ENCODE measurements at regions not wholly inside any gene's neighbourhood (a gene's known extent, or its start where the extent isn't known, plus 50 kb on each side); places are given as distances from the start of the nearest gene placed in this dataset.

DNA sequence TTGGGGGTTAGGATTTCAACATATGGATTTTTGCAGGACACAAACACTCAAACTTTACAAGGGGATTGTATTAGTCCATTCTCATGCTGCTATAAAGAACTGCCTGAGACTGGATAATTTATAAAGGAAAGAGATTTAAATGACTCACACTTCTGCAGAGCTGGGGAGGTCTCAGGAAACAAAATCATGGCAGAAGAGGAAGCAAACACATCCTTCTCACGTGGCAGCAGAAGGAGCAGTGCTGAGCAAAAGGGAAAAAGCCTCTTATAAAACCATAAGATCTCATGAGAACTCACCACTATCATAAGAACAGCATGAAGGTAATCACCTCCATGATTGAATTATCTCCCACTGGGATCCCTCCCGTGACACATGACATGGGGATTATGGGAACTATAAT is 1183.1 kb downstream of the ZPLD1 start:
- TF ChIP-seq POLR2A (IDR thresholded peaks at IDR 0.05; ENCODE audit: low read length): no peak
- TF ChIP-seq GATA1 (IDR thresholded peaks at IDR 0.05; ENCODE audit: low read depth, low read length): no peak
